NCI-H1930 (cell line): ENCODE measurements at regions not wholly inside any gene's neighbourhood (a gene's known extent, or its start where the extent isn't known, plus 50 kb on each side); places are given as distances from the start of the nearest gene placed in this dataset.
"Not testable (repeated sequence)": the region's sequence is repeated elsewhere in the genome, so short reads cannot be mapped to it uniquely, and the experiment has no call there.

ENCODE experiments used
- DNase-seq, 2 experiments: peaks; one replicate each; lab custom pipeline; 2025; lab: John Stamatoyannopoulos, UW

DNA sequence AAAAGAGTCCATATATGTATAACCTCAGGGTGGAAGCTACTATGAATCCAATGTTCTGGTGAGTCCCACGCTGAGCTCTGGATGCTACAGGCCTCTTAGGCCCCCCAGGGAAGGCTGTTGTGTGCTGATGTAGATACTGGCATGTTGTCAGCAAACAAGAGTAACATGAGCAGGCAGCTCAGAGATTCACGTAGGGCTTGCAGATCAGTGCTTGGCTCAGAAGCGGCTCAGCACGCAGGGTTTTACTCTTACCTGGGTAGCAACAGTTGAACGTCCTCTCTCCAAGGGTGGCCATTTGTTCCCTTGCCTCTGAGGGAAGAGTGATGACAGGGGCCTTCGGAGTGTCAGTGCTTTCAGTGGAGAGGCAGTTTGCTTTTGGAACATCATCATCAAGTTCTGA is 93.4 kb downstream of the ZFP64 start:
- DNase-seq = no peak

DNA sequence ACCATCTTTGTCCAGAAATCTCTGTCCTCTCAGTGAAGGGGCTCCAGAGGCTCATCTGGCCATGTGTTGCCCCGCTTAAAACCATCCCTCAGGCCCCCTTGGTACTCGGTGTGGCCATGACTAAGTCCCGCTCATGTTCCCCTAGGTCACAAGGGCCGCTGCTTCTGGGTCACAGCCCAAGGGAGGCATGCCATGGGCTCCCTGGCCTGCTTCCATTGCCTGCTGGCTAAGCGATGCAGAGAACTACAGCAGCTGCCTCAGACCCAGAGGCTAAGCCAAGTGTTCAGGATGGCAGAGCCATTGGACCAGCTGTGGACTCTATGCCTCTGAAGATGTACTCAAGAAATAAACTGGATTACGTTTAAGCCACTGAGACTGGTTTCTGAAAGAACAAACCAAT is 95.5 kb downstream of the ZFP64 start:
- no peak for DNase-seq

- no peak for DNase-seq
Measured at GRCh38 chr20:52094693-52095092, 96.9 kb downstream of the ZFP64 start.

- DNase-seq = no peak
Measured at GRCh38 chr20:52093575-52093974, 98.0 kb downstream of the ZFP64 start.

DNA sequence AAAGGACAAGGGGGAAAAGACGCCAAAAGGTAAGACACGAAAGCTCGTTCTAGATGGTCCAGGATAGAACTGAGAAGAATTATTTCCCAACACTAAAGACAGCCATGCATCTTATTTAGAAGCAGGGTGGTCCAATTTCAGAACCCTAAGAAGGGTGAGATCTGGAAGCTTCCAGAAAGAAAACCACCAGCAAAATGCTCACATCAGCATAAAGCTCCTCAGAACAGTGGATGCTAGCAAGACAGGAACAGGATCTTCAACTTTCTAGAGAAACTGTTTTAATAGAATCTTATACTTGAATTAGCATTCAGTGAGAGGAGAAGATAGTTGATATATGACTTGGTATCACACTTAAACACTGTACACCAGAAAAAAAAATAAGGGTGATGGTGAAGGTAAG is 101.5 kb downstream of the ZFP64 start:
- DNase-seq = no peak

GRCh38 chr20:52087471-52087870 is 104.1 kb downstream of the ZFP64 start:
- DNase-seq = no peak

GRCh38 chr20:52086878-52087277 is 104.7 kb downstream of the ZFP64 start:
- DNase-seq = no peak

DNA sequence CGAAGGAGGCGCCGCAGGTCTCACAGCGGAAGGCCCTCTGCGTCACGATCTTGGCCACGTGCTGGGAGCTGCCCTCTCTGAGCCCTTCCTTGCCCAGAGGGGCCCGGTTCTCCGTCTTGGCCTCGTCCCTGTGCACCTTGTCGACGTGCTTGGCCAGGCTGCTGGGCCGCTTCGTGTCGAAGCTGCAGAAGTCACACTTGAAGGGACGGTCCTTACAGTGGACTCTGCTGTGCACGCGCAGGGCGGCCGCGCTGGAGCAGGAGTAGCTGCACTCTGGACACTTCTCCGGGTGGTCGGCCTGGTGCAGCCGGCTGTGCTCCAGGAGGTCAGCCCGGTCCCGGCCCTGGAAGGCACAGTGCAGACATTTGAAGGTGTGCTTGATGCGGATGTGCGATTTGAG is 106.9 kb downstream of the ZFP64 start:
- no peak for DNase-seq

DNA sequence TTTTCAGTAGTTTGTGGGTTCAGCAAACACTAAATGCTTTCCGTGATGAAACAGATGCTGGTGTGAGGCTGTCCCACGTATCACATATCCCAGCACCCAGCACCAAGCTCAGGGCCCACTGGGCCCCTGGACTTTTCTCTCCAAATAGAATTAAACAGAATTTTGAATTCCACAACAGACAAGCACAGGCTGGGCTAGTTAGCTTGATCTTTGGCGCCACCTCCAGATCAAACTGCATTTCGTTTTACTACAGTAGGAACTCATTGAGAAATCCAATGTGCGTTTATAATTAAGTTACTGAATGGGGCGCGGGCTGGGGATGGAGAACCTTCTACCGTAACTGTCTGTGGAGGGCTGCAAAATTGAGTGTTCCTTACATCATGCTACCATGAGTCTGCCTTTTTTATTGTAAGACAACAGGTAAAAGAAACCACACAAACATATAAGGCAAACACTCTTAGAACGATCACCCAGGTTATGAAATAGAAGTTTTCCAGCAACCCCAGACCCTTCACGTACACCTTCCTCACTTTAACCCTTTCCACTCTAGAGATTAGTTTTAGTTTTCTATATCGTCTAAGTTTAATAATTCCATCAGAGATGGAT is 107.8 kb downstream of the ZFP64 start:
- peak; percentile 21 to 69 for DNase-seq

DNA sequence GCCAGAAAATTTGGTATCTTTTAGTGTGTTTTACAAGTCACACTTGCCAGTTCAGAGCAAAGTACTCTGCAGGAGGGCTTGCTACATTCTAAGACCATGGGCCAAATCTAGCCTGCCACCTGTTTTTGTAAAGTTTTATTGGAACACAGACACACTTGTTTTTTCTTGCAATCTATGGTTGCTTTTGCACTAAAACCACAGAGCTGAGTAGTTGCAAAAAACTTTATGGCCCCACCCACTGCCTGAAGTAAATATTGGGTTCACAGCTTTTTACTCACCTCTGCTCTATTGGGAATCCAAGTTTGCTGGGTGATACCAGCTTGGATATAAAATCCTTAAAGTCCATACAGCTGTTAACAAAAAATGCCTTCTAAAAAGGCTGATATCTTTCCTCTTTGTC is 109.0 kb downstream of the ZFP64 start:
- no peak for DNase-seq

GRCh38 chr20:52081791-52082190 is 109.8 kb downstream of the ZFP64 start:
- no peak for DNase-seq

DNA sequence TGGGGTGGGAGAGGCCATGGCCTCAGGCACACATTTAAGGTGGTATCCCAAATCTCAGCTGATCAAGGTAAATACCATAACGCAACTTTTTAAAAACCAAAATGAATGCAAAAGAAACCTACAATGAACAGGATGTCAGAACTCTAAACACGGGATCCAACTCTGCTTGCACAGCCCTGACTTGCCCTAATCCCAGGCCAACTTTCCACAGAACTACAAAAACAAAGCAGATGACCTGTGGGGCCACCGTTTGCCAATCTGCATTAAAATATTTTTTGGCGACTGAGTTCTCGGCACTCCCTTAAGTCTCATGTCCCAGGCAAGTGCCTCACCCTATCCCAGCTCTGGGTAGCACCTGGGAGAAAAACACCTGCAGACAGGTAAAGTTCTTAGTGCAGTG is 110.5 kb downstream of the ZFP64 start:
- no peak for DNase-seq

DNA sequence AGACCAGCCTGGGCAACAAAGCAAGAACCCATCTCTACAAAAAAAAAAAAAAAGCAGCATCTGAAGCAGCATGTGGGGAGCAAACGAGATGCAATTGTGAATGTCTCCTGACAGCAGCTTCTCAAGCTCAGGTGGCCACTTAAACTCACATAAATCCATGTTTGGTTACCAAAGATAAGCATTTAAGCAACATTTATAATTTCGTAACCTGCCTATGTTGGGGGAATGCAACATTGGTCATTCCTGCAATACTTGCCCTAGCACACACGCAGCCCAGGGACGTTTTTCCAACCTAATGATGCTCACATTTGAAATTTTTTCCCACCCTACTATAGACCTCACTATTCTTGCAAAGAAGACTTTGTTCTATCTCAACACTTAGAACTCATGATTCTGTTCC is 113.3 kb downstream of the ZFP64 start:
- no peak for DNase-seq

DNA sequence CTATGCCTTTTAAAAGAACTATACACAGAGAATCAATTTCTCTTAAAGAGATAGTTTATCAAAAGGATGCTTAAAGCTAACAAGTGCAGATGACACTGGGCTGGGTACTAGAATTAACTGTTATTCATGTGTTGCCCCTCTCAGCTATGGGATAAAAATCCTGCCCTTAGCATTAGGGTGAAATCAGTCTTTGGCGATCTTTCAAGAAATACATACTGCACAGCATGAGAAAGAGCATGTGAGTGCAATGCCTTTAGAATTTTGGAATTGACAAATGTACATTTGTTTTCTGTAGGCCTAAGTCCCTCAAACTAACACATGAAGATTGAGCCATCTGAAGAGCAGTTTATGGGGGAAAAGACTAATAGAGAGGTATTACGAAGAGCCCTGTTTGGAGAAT is 115.4 kb downstream of the ZFP64 start:
- no peak for DNase-seq

- DNase-seq = no peak
Measured at GRCh38 chr20:52075400-52075799, 116.2 kb downstream of the ZFP64 start.

- DNase-seq = no peak
Measured at GRCh38 chr20:52071136-52071535, 120.4 kb downstream of the ZFP64 start.

- DNase-seq = no peak
Measured at GRCh38 chr20:52064931-52065330, 126.6 kb downstream of the ZFP64 start.

DNA sequence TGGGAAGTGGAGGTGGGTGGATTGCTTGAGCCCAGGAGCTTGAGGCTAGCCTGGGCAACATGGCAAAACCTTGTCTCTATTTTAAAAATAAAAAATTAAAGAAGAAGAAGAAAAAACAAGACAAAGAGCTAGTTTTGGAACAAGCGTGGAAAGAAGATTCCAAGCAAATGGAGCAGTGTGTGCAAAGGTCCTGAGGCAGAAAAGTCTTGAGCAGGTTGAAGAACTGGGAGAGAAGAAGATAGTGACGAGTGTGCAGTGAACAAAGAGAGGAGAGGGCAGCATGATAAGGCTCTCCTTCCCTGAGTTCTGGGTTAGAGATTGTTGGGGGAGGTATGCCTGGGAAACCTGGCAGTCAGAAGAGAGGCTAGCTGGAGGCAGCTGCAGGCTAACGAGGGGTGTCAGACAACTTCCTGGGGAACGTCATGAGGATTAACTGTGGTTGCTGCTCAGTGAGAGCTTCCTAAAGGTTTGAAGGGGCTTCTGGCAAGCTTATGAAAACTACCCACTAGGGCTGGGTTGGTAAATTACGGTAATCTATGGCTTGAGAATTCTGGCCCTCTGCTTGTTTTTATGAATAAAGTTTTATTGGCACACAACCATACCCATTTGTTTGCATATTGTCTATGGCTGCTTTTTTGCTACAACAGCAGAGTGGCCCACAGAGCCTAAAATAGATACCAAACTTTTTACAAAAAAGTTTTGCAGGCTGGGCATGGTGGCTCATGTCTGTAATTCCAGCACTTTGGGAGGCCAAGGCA is 128.9 kb downstream of the ZFP64 start:
- no peak for DNase-seq

GRCh38 chr20:52060794-52061714 is 130.5 kb downstream of the ZFP64 start:
- peak in 1 of 2 experiments; percentile 3 for DNase-seq

GRCh38 chr20:52057133-52057532 is 134.4 kb downstream of the ZFP64 start:
- DNase-seq = not testable (repeated sequence)

- no peak for DNase-seq
Measured at GRCh38 chr20:52056203-52057062, 135.1 kb downstream of the ZFP64 start.

DNA sequence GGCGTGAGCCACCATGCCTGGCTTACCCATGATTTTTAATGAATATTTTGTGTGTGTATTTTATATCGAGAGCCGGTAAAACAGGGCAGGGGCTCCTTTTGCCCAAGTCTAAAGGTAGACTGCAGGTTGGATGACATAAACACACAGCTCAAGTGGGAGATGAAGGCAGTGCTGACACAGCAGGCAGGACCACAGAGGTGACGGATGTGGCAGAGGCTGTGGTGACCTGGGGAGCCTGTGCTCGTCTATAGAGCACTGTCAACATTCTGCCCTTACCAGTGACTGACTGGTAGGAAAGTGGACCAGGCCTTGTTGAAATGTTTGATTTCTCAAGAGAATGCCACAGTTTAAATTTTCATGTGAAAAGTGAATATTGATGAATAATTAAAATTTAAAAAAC is 137.5 kb downstream of the ZFP64 start:
- no peak for DNase-seq
